NCI-H82 treated with DMSO at 0.1 percent for 48 hours (cell line): ENCODE measurements at regions not wholly inside any gene's neighbourhood (a gene's known extent, or its start where the extent isn't known, plus 50 kb on each side); places are given as distances from the start of the nearest gene placed in this dataset.

Experiments
- DNase-seq: peaks from one replicate; lab custom pipeline; 2025; ENCODE audit not compliant: unreplicated experiment; lab: John Stamatoyannopoulos, UW

DNA sequence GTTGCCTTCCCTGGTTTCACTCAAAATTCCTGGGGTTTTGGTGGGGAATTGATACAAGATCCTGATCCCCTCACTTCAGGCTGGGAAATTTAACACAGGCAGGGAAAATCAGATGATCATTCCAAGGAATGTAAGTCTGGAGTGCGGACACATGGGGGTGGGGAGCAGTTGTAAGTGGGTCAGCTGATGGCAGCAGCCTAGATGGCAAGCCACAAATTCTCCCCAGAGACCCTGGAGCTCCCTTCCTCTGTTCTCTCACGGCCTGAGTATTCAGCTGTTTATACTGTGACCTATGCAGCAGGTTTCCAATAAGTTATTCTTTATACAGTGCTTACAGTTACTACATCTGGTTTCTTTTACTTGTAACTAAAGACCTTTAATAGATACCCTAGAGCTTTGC is 144.9 kb downstream of the SH3BGRL2 start:
- DNase-seq: no peak

DNA sequence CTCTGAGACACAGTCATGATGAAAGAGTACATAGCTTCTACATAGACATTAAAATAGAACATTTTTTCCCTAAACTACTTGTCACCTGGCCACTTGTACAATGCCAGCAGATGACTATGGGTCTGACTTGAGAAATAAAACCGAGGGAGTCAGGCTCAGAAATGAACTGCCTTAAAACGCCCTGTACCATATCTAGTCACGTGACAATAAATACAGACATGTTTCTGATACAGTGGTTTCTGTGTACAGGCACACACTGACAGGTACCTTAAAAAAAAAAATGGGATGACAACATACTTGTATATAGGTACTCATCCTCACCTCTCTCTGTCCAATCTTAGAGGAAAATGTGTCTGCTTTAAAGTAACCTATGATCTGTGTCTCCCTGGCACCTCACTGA is 144.1 kb downstream of the SH3BGRL2 start:
- no peak for DNase-seq

DNA sequence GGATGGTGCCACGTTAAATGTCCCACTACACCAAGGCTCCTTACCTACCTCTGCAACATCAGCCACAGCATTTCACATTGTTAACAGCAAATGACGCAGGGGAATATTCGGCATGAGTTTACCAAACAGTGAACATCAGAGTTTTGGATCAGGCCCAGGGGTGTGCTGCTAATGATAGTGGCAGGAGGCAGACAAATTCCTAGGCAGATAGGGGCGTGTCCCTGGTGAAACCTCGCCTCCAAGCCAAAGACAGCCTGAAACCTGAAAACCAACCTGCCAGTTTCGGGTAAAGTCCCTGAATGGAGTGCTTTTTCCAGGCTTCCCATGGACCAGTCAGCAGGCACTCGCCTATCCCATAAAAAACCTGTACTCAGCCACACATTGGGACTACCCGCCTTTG is 133.6 kb downstream of the SH3BGRL2 start:
- DNase-seq: no peak

DNA sequence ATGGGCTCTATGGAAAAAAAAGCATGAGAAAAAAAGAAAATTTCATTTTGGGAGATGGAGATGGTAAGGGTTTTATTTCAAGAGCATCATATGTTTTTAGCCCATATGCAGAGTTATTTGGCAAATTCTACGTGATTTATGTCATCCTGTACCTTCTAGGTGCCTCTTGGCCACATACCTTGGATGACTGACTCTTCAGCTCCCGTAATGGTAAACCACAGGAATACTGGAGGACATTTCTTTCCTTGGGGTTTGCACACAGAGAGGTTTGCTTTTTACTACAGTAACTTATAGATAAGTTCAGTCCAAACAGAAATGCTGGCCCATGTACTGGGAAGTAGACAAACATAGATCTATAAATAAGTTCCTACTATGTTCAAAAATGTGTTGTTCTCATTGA is 132.2 kb downstream of the SH3BGRL2 start:
- no peak for DNase-seq

DNA sequence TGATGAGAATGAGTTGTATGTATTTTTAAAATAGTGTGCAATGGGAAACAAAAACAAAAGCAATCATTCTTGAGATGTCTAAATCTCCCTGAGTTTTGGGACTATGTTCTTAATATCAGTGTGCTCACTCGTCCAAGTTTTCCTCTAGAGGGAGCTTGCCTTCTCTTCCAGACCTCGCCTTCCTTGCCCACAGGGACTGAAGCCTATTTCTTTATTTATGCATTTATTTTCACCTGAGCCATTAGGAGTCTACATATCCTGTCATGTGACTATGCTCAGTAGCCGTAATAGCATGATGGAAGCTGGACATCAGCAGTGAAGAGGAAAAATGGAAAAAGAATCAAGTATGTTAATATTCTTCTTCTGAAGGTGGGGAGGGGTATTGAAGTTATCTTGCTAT is 131.2 kb downstream of the SH3BGRL2 start:
- no peak for DNase-seq

DNA sequence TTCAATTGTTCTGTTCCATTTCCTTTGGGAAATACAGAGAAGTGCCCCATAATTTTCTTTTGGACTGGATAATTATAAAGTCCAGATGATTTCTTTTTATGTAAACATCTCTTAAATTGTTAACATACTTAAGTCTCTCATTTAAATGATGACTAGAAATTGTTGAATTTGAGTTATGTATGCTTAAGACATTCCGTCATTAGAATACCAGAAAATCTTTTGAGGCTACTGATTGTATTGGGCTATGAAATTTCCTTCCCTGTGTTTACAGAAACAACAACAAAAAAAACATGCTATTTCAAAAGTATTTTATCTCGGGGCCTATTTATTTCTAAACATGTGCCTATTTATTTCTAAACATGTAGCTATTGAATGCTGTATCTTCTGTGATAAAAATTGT is 125.4 kb downstream of the SH3BGRL2 start:
- no peak for DNase-seq

DNA sequence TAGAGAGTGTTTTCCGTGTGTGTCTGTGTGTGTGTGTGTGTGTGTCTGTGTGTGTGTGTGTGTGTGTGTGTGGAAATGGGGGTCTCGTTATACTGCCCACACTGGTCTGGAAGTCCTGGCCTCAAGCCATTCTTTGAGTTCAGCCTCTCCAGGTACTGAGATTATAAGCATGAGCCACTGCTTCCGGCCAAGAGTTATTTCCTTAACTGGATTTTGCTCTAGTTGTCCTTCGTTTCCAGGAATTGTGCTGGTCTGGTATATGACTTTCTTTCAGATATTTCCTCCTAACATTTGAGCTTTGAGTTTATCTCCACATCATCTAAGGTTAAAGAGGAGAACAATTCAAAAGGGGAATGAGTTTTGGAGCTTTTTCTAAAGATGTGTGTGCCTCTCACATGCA is 124.8 kb downstream of the SH3BGRL2 start:
- DNase-seq: no peak
